Erythroblast (primary cell): ENCODE measurements at regions not wholly inside any gene's neighbourhood (a gene's known extent, or its start where the extent isn't known, plus 50 kb on each side); places are given as distances from the start of the nearest gene placed in this dataset.

ENCODE experiments used
- GATA1 ChIP-seq: IDR thresholded peaks from 2 replicates; pipeline ENCODE4 v1.6.1; 2011; ENCODE audit warnings: low read depth, mild to moderate bottlenecking, control low read depth, low read length, moderate library complexity
- POLR2A ChIP-seq: IDR thresholded peaks from 2 replicates; pipeline ENCODE4 v1.6.1; 2011; ENCODE audit warnings: mild to moderate bottlenecking, low read length

DNA sequence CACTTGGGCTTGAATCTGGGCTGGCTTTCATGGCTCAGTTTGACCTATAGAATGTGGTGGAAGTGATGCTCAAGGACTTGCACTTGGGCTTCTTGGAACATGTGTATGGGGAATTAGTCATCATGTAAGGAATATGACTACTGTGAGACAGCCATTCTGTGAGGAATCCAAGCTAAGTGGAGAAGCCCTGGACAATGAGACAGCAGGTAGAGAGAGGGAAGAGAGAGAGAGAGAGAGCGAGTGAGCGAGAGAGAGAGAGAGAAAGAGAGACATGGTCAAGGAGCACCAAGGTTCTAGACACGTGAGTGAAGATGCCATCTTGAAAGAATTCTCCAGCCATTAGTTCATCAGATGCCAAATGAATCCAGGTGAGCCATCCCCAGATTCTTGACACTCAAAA lies 261.6 kb upstream of the SORL1-AS1 start:
- no peak for TF ChIP-seq POLR2A
- TF ChIP-seq GATA1 = no peak
